DOHH2 (cell line): ENCODE measurements at regions not wholly inside any gene's neighbourhood (a gene's known extent, or its start where the extent isn't known, plus 50 kb on each side); places are given as distances from the start of the nearest gene placed in this dataset.

Experiments used
- H3F3A ChIP-seq: fragments of 200-600 bp; sonication (generic), shearing (Covaris generic); 2 replicates; pipeline ENCODE4 v1.6.0; 2016; ENCODE audit warnings: antibody characterized with exemption, mild to moderate bottlenecking; ENCODE audit not compliant: control insufficient read depth, insufficient read depth
- H3K27ac ChIP-seq: fragments of 200-600 bp; sonication (generic); 2 replicates; pipeline ENCODE4 v1.5.1; 2014; ENCODE audit warnings: low read depth, mild to moderate bottlenecking, low read length, moderate library complexity
- H3K27me3 ChIP-seq: fragments of 200-600 bp; sonication (generic); 2 replicates; pipeline ENCODE4 v1.6.1; 2014; ENCODE audit warnings: mild to moderate bottlenecking, low read length, mixed read lengths; ENCODE audit not compliant: control insufficient read depth
- H3K36me3 ChIP-seq: fragments of 200-600 bp; sonication (generic); 2 replicates; pipeline ENCODE4 v1.6.1; 2014; ENCODE audit warnings: mild to moderate bottlenecking, low read length, moderate library complexity, mixed read lengths; ENCODE audit not compliant: control insufficient read depth
- H3K4me1 ChIP-seq: fragments of 200-600 bp; sonication (generic); 2 replicates; pipeline ENCODE4 v1.6.1; 2014; ENCODE audit warnings: mild to moderate bottlenecking, low read length, mixed read lengths; ENCODE audit not compliant: control insufficient read depth
- H3K4me2 ChIP-seq: fragments of 200-600 bp; sonication (generic); 2 replicates; pipeline ENCODE4 v1.6.0; 2014; ENCODE audit warnings: mild to moderate bottlenecking, low read length, moderate library complexity
- H3K4me3 ChIP-seq: fragments of 200-600 bp; sonication (generic); 2 replicates; pipeline ENCODE4 v1.5.1; 2014; ENCODE audit warnings: mild to moderate bottlenecking, low read length, mixed read lengths
- H3K79me2 ChIP-seq: fragments of 200-600 bp; sonication (generic); 2 replicates; pipeline ENCODE4 v1.6.1; 2014; ENCODE audit warnings: mild to moderate bottlenecking, low read length, mixed read lengths; ENCODE audit not compliant: control insufficient read depth
- H3K9me2 ChIP-seq: fragments of 200-600 bp; sonication (generic); replicated peaks from 2 replicates; pipeline ENCODE4 v1.6.1; 2014; ENCODE audit warnings: mild to moderate bottlenecking, low read length, mixed read lengths; ENCODE audit not compliant: control insufficient read depth
- H3K9me3 ChIP-seq: fragments of 200-600 bp; sonication (generic); 2 replicates; pipeline ENCODE4 v1.6.1; 2014; ENCODE audit warnings: antibody characterized with exemption, low read length, mixed read lengths; ENCODE audit not compliant: control insufficient read depth, insufficient read depth
- H4K20me1 ChIP-seq: fragments of 200-600 bp; sonication (generic); 2 replicates; pipeline ENCODE4 v1.6.0; 2014; ENCODE audit warnings: low read depth, mild to moderate bottlenecking, antibody characterized with exemption, low read length, moderate library complexity; ENCODE audit not compliant: control insufficient read depth, insufficient read depth
- CTCF ChIP-seq: fragments of 200-600 bp; sonication (generic); IDR thresholded peaks from one replicate; pipeline ENCODE4 v1.5.1; 2014; ENCODE audit warnings: antibody characterized with exemption, mild to moderate bottlenecking, low read depth, low read length; ENCODE audit not compliant: poor library complexity, severe bottlenecking
- EZH2phosphoT487 ChIP-seq: fragments of 200-600 bp; sonication (generic); IDR thresholded peaks from 2 replicates; pipeline ENCODE4 v1.6.1; 2017; ENCODE audit warnings: borderline replicate concordance, mild to moderate bottlenecking, antibody characterized with exemption, low read length, moderate library complexity, mixed read lengths

- no peaks in the 10 kb centered on the region for H4K20me1 ChIP-seq
- H3K9me3 ChIP-seq = peaks cover 5% of the 10 kb centered on the region; the same call in 1 of the 2 replicates
- H3F3A ChIP-seq = no peaks in the 10 kb centered on the region
- H3K4me3 ChIP-seq = no peak overlapping the region
- no peak overlapping the region for H3K27ac ChIP-seq
- no peaks in the 10 kb centered on the region for H3K79me2 ChIP-seq
- no peaks in the 10 kb centered on the region for H3K9me2 ChIP-seq
- H3K27me3 ChIP-seq = no peaks in the 10 kb centered on the region
- H3K4me1 ChIP-seq = no peaks in the 10 kb centered on the region
- H3K36me3 ChIP-seq = no peaks in the 10 kb centered on the region
- no peak overlapping the region for H3K4me2 ChIP-seq
- TF ChIP-seq EZH2phosphoT487 (no peak), CTCF (no peak)
These were observed 725.0 kb downstream of the UQCRFS1 start for GRCh38 chr19:28487999-28488398.

- H3K9me3 ChIP-seq = peaks cover 5% of the 10 kb centered on the region; the same call in 1 of the 2 replicates
- no peak overlapping the region for H3K4me2 ChIP-seq
- no peak for TF ChIP-seq EZH2phosphoT487
- no peak for TF ChIP-seq CTCF
- no peaks in the 10 kb centered on the region for H3K9me2 ChIP-seq
- H3K27ac ChIP-seq = no peak overlapping the region
- no peaks in the 10 kb centered on the region for H3K36me3 ChIP-seq
- H3K27me3 ChIP-seq = no peaks in the 10 kb centered on the region
- no peaks in the 10 kb centered on the region for H4K20me1 ChIP-seq
- H3K4me3 ChIP-seq = no peak overlapping the region
- H3F3A ChIP-seq = no peaks in the 10 kb centered on the region
- H3K79me2 ChIP-seq = no peaks in the 10 kb centered on the region
- no peaks in the 10 kb centered on the region for H3K4me1 ChIP-seq
These were observed 726.0 kb downstream of the UQCRFS1 start for GRCh38 chr19:28486926-28487325.

GRCh38 chr19:28486473-28486872, 726.5 kb downstream of the UQCRFS1 start:
- no peaks in the 10 kb centered on the region for H3K36me3 ChIP-seq
- H3K4me1 ChIP-seq = no peaks in the 10 kb centered on the region
- H3K27ac ChIP-seq = no peak overlapping the region
- no peaks in the 10 kb centered on the region for H3K9me2 ChIP-seq
- no peak overlapping the region for H3K4me3 ChIP-seq
- H3F3A ChIP-seq = no peaks in the 10 kb centered on the region
- no peak overlapping the region for H3K4me2 ChIP-seq
- H3K27me3 ChIP-seq = no peaks in the 10 kb centered on the region
- peaks cover 5% of the 10 kb centered on the region; the same call in 1 of the 2 replicates for H3K9me3 ChIP-seq
- H4K20me1 ChIP-seq = no peaks in the 10 kb centered on the region
- H3K79me2 ChIP-seq = no peaks in the 10 kb centered on the region
- TF ChIP-seq EZH2phosphoT487 = no peak
- TF ChIP-seq CTCF = no peak
